GM21529 (cell line): ENCODE measurements at regions not wholly inside any gene's neighbourhood (a gene's known extent, or its start where the extent isn't known, plus 50 kb on each side); places are given as distances from the start of the nearest gene placed in this dataset.
"Not testable (repeated sequence)": the region's sequence is repeated elsewhere in the genome, so short reads cannot be mapped to it uniquely, and the experiment has no call there.

ENCODE experiments used
- ATAC-seq: cut with Tn5 transposase; IDR thresholded peaks from one replicate; pipeline ENCODE4 v1.9.1; 2021; ENCODE audit not compliant: unreplicated experiment

- ATAC-seq, result no peak
Measured at GRCh38 chr16:59067205-59067604, 333.1 kb upstream of the GOT2 start.

DNA sequence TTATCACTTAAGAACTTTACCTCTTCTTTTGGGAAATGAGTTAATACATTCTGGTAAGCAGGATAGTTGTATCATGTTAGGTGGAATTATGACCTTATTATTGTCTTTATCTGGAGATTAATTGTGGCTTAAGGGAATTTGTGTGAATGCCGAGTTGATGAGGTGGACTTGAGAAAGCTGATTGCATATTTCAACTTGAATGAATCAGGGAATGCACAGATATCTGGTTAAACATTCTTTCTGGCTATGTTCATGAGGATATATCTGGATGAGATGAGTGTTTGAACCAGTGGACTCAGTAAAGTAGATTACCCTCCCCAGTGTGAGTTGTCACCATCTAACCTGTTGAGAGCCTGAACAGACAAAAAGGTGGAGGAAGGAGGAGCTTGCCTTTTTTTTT is 326.1 kb upstream of the GOT2 start:
- no peak for ATAC-seq

DNA sequence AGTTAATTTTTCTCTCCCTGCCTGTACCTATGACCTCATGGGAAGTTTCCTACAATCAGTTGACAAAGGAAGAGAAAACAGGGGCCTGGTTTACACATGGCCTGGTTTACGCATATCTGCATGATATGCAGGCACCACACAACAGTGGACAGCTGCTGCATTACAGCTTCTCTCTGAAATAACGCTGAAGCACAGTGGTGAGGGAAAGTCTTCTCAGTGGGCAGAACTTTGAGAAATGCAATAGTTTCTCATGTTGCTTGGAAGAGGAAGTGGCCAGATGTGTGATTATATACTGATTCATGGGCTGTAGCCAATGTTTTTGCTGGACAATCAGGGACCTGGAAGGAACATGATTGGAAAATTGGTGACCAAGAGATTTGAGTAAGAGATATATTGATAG is 324.1 kb upstream of the GOT2 start:
- no peak for ATAC-seq

- ATAC-seq, result no peak
Measured at GRCh38 chr16:59053911-59054310, 319.8 kb upstream of the GOT2 start.

DNA sequence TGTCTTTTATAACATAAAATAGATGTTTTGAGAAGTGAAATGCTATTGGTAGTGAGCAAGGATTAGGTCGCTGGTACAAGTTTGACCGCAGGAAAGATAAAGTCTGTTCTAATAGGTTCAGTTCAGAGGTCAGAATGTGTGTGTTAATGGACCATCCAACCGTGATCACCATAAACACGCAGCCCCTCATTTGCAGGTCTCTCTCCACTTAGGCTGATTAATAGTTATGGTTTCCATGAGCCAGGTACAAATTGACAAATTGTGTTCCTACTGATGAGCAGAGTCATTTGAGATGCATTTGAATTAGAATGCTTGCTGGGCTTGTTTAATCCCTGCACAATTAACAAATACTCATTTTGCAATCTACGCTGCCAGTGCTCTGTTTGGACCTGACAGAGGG is 318.1 kb upstream of the GOT2 start:
- no peak for ATAC-seq

DNA sequence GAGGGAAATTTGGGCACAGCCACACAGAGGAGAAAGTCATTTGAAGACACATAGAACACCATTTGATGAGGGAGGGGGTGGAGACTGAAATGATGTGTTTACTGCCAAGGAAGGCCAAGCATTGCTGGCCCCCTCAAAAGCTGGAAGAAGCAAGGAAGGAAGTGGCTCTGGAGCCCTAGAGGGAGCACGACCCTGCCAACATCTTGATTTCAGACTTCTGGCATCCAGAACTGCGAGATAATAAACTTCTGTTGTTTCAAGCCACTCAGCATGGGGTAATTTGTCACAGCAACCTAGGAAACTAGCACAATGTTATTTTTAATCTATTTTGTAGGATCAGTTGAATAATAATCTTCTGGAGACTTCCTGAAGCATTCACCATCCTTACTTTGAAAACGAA is 314.8 kb upstream of the GOT2 start:
- ATAC-seq, result no peak

GRCh38 chr16:59047114-59047513 is 313.0 kb upstream of the GOT2 start:
- no peak for ATAC-seq

- no peak for ATAC-seq
Measured at GRCh38 chr16:59046335-59046734, 312.2 kb upstream of the GOT2 start.

DNA sequence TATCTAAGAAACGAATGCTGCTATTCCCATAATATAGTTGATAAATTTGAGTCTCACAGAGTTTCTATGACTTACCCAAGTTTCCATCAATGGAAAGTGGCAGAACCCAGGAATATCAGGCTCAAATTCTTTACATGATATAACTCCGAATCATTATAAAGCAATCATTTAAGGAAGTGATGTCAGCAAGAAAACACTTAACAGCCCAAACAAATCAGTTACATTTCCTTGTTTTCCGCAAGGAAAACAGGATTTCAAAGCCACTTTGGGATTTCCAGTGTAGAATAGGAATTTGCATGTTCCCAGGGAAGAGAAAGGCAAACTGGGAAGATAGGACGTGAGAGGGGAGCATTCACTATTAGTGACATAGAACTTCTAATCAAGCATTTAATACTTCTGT is 311.4 kb upstream of the GOT2 start:
- ATAC-seq, result no peak

DNA sequence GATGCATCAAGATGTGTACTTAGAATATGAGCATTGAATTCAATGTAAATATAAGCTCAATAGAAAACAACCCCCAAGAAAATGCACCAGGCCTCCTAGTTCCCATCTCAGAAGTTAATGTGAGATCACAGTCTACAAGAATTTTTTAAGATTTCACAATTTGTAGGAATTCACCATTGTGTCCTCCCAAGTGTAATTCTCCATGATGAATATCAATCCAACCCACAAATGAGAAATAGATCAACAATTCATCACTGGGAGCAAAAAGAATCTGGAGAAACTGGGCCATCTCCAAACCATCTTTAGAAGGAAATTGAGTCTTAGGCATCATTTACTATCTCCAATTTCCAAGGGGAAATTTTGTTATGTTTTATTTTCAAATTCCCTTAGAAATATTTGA is 310.5 kb upstream of the GOT2 start:
- no peak for ATAC-seq

DNA sequence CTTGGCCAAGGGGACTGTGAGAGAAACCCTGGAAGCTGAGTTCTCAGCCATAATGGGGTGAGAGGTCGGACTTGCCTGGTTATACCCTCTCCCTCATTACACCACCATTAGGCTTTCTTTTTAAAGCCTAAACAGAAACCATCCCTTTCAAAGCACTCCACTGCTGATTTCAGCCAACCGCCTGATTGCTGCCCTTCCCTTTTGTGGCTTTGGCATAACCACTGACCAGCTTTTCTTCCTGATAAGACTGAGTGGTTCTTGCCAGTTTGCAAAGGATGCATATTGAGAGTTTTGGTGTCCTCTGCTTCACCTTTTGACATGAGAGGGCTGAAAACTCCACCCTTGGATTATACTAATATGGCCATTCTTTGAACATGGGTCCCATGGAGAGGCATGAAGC is 308.2 kb upstream of the GOT2 start:
- ATAC-seq, result no peak

DNA sequence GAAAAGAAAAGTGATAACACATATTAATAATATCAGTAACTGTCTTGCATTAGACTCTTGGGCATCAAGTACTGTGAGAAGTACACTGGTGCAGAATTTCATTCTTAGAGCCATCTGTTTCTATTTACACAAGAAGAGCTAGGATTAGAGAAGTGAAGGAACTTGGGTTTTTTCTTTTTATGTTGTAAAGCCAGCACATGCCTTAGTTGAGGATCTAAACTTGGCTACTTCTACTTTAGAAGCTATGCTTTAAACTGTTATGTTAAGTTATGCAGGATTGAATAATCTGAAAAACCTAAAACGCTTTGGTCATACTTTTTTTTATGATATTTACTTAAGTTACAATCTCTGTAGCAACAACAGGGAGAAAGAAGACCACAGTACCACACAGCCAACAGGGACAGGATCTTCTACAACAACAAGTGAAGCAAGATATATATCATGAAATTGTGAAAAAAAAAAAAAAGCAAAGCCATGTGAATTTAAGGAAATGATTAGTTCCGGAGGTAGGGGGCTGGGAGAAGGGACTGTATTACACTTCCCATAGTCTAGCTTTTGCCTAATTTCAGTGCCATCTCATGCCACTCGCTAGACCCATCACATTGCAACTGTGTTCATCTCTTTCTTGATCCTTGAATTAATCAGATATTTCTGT is 305.1 kb upstream of the GOT2 start:
- no peak for ATAC-seq

GRCh38 chr16:59030923-59031485 is 296.9 kb upstream of the GOT2 start:
- no peak for ATAC-seq

- ATAC-seq, result no peak
Measured at GRCh38 chr16:59021751-59022150, 287.6 kb upstream of the GOT2 start.

DNA sequence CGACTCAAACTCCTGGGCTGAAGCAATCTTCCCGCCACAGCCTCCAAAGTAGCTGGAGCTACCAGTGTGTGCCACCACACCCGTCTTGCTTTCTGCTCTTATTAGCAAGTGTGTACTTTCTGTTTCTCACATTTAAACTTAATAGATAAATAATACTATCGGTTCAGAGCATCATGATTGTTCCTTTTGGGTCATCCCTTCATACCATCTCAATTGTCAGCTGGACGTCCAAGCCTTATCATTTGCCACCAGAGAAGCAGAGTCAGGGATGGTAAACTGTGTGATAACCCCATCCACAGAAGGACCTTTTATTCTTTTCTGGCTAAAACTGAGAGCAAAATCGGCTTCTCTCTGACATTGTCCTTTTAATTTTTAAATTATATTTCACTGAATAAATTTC is 279.8 kb upstream of the GOT2 start:
- ATAC-seq, result no peak

DNA sequence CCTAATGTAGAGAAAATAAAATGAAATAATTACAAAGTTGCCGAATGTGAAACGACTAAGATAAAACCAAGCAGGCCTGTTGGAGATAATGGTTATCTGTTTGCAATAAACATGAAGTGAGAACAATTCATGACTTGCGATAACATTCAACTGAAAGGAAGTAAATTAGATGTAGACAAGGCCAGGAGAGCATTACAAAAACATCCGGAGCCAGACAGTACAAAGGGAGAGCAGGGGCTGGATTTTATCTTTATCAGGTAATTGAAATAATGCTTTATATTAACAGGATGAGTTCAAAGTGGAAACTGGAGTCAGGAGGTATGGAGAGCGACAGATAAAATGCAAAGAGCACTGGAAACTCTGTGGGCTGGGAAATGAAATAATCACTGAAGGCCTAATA is 265.6 kb upstream of the GOT2 start:
- ATAC-seq, result no peak

DNA sequence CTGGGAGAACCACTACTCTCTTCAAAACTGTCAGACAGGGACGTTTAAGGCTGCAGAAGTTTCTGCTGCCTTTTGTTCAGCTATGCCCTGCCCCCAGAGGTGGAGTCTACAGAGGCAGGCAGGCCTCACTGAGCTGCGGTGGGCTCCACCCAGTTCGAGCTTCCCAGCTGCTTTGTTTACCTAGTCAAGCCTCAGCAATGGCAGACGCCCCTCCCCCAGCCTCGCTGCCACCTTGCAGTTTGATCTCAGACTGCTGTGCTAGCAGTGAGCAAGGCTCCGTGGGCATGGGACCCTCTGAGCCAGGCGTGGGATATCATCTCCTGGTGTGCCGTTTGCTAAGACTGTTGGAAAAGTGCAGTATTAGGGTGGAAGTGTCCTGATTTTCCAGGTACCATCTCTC is 258.6 kb upstream of the GOT2 start:
- not testable (repeated sequence) for ATAC-seq

GRCh38 chr16:58983181-58983965 is 249.3 kb upstream of the GOT2 start:
- not testable (repeated sequence) for ATAC-seq

DNA sequence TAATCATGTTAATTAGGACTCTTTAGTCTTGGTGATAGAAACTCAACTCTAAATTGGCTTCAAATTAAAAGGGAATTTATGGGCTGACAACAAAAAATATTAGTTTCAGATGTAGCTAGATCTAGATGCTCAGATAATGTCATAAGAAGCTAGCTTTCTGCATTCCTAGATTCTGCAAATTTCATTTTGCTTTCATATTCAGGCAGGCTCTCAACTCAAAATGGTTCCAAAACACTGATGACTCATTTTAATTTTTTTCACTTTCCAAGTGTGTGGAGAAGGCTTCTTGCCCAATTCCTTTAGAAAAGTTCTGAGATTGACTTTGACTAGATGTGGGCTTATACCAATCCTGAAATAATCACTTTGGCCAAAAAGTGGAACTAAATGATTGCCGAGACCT is 236.7 kb upstream of the GOT2 start:
- peak; percentile 78 for ATAC-seq

- ATAC-seq, result no peak
Measured at GRCh38 chr16:58963479-58963878, 229.4 kb upstream of the GOT2 start.

DNA sequence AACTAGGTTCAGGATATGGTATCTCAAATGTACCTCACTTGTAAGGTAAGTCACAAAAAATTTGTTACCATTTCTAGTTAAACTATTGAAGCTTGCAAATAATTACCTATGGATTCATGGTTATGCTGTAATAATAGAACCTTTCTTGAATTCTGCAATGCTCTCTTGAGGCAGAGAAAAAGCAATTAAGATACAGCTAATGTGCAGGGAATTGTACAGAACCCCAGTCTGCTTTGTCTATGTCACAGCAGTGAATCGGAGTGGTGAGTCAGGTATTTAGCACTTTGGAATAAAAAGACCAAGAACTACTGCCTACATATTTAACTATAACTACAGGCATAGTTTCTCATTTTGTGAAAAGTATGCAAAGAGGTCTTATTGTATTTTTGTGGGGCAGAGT is 228.7 kb upstream of the GOT2 start:
- no peak for ATAC-seq

DNA sequence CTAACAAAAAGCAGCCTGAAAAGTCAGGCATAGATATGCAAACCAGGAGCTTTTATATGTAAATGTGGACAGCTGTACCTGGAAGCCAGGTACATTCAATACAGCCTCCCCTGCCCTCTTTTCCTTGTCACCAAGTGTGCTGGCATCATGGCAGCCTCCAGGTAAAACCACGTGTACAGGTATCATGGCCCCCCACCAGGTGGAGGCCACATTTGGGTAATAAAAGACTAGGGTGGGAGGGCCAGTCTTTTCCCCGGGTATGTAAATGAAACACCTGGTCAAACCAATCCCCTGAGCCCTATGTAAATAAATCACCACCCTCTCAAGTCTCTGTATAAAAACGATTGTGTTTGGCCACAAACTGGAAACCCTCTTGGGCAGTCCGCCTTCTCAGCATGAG is 226.4 kb upstream of the GOT2 start:
- no peak for ATAC-seq
